Hematopoietic multipotent progenitor cell treated with erythropoietin and hydrocortisone succinate and interleukin-3 and kit ligand, for 6 days (in vitro differentiated cells): ENCODE measurements at regions not wholly inside any gene's neighbourhood (a gene's known extent, or its start where the extent isn't known, plus 50 kb on each side); places are given as distances from the start of the nearest gene placed in this dataset.

ENCODE experiments used
- DNase-seq: peaks from one replicate; pipeline ENCODE4 v3.0.0-alpha.2; 2015

- DNase-seq = no peak
Measured at GRCh38 chr18:79611040-79611681, 68.4 kb upstream of the CTDP1 start.

DNA sequence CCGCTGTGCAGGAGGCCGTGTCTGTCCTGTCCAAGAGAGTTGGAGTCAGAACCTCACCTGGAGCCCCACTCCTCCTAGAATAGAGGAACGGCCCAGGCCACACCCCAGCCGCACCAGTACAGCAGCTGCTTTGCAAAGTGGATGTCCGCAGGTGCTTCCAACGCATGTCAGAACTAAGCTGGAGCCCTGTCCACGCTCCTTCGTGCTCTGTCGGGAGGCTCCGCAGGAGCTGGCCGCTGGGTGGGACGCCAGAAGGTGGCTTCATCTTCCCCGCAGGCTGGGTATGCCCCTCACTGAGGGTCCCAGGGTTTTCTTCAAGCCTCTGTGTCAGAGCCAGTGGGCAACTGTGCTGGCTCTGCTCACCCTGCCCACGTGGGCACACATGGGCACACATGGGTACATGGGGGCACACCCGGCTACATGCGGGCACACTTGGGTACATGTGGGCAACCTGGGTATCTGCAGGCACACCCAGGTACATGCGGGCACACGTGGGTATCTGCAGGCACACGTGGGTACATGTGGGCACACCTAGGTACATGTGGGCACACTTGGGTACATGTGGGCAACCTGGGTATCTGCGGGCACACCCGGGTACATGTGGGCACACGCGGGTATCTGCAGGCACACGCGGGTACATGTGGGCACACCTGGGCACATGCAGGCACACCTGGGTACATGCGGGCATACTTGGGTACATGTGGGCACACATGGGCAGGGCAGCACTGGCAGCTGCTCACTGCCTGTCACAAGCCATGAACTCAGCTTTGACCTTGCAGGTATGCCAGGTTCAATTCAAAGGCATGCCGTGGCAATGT, 67.1 kb upstream of the CTDP1 start:
- DNase-seq = no peak

DNA sequence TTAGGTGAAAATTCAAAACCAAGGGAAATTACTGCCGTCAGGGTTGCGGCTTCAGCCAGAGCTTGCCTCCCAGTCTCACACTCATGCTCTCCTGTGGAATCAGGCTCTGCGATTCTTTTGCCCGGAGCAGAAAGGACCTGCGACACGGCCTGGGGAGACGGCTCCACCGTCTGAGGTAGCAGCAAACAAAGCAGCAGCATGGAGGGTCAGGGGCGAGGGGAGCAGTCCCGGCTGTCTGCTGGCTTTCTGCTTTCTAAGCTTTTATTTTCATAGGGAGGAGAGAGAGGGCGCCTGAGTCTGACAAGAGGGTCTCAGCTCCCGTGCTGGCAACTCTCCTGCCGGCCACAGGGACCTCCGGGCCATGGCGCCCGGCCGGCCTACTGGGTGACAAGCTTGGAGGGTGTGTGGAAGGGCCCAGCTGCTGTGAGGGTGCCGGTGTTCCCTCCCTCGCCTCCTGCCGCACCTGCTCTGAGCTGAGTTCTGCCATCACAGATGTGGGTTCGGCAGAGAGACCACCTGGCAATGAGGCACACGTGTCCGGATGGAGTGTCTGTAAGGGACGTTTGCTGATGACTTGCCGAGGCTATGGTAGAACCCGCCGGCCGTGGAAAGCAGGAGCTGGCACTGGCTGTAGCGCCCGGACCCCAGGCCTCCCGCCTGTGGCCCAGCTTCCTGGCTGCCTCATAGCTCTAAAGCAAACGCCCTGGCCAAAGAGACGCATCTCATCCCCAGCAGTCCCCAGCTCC, 66.2 kb upstream of the CTDP1 start:
- no peak for DNase-seq

DNA sequence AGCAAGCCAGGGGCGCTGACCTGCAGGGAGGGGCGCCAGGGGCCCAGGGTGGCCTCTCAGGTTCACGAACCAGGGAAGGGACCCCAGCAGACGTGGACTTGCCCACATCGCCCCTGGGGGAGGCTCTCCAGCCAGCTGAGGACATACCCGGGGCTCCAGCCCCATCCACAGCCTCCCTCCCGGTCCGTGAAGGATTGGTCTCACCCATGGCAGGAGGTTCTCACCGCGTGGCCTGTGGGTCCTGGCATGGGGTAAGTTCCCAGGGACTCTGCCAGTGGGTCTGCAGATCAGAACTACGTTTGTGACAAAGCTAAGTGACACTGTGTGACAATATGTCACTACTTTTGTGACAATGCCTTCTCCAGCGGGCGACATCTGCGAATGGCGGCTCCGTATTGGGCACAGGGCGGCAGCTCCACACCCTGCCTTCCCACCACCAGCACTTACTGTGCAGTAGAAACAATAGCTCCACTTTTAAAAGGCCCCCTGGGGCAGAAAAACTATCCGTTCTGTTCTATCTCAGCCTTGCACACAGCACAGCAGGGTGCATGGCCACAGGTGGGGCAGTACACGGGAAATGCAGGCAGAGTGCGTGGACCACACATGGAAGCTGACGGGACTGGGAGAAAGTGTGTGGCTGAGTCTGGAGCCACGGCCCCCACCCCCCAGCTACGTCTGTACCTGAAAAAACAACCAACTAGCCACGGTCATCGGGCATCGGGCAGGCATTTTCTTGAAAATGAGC, 65.2 kb upstream of the CTDP1 start:
- DNase-seq = no peak

DNA sequence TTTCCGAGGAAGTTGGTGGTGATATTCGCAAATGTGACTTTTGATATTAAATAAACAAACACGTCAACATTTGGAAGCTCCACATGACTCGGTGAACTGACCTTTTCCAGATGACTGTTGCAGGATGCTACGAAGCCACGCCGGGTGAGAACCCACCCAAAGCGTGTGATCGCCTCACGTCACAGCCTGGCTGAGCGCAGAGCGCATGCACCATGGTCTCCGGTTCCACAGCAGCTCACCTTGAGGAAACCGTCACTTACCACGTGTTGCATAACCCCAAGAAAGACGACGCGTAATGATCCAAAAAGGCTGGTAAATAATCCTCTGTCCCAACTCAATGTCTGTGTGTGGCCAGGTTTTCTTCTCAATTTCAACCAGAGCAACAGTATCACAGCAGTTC, 64.5 kb upstream of the CTDP1 start:
- no peak for DNase-seq

GRCh38 chr18:79615586-79615985, 64.0 kb upstream of the CTDP1 start:
- no peak for DNase-seq

GRCh38 chr18:79616651-79617510, 62.7 kb upstream of the CTDP1 start:
- DNase-seq = no peak

DNA sequence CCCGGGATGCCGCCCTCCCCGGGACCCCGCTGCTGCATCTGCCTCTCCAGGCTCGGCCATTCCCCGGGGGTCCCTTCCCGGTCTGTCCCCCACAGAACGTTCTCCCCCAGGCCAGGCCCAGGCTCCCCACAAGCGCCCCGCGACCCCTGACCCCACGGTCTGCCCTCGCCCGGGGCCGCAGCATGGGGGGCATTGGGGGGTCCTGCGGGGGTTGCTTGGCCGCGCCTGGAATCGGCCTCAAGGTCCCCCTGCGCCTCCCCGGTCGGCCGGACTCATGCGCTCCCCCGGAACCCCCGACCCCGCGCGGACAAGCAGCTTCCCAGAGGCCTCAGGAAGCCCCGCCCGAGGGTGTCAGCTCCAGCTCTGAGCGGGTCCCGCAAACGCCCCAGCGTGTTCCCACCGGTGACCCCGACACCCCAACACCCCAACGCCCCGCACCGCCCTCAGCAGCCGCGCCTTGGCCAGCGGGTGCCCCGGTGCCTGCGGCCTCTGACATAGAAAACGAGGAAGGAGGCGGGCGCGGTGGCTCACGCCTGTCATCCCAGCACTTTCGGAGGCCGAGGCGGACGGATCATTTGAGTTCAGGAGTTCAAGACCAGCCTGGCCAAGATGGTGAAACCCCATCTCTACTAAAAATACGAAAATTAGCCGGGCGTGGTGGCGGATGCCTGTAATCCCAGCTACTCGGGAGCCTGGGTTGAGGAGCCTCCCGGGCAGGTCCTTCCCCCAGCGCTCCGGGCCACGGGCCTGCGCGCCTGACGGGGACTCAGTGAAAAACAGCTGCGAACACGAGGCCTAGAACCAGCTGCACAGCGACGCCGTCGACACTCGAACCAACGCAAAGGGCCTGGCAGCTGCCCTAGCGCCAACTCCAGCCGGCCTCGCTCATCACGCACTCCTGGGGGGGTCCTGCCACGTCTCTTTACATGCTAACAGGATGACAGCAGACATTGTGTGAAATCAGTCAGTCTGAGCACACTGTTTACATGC, 61.8 kb upstream of the CTDP1 start:
- DNase-seq = no peak

DNA sequence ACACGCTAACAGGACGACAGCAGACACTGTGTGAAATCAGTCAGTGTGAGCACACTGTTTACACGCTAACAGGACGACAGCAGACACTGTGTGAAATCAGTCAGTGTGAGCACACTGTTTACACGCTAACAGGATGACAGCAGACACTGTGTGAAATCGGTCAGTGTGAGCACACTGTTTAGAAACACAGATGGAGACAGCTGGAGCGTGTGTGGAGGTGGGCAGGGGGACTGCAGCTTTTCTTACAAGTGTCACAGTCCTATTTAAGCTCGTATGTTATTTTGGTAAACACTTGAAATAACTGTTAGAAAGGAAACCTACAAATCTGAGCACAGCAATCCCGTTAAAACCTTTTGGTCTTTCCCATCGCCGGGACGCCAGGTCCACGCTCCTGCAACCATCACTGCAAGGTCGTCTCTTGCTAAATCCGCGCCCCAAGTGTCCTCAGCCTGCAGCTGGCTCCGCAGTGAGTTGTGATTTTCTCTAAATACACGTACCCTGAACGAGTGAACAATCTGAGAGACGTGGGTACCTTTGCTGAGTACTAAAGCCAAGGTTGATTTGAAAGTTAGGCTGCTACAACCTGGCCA, 58.9 kb upstream of the CTDP1 start:
- DNase-seq = no peak

- DNase-seq = no peak
Measured at GRCh38 chr18:79621501-79621900, 58.1 kb upstream of the CTDP1 start.

GRCh38 chr18:79622004-79622403, 57.6 kb upstream of the CTDP1 start:
- no peak for DNase-seq

GRCh38 chr18:79624356-79625170, 55.0 kb upstream of the CTDP1 start:
- peak; percentile 26 for DNase-seq

- DNase-seq = peak; percentile 72
Measured at GRCh38 chr18:79625195-79625923, 54.2 kb upstream of the CTDP1 start.

DNA sequence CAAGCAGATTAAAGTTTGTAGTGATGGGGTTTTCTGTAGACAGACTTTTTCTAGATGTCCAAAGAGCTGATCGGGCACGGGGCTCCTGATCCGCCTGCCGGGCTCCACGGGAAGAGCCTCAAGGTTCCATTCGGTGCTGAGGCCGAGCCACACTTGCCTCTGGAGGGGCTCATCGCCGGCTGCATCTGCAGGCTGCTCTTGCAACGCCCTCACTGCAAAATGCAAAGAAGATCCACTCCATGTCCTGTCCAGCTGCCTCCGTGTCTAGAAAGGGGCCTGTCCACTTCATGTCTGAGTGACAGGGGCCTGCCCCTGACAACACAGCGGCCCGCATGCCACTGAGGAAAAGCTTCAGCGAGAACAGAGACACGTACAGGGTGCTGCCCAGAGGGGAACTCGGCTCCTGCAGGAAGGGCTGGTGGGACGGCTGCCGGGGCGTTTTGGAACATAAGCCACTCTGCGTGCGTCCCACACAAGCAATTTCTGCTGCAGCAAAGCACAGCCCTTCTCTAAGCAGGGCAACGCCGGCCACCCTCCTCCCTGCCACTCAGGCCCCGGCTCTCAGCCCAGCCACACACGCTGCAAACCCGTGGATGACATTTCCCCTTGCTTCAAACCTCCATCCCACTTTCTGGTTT, 53.6 kb upstream of the CTDP1 start:
- DNase-seq = no peak

DNA sequence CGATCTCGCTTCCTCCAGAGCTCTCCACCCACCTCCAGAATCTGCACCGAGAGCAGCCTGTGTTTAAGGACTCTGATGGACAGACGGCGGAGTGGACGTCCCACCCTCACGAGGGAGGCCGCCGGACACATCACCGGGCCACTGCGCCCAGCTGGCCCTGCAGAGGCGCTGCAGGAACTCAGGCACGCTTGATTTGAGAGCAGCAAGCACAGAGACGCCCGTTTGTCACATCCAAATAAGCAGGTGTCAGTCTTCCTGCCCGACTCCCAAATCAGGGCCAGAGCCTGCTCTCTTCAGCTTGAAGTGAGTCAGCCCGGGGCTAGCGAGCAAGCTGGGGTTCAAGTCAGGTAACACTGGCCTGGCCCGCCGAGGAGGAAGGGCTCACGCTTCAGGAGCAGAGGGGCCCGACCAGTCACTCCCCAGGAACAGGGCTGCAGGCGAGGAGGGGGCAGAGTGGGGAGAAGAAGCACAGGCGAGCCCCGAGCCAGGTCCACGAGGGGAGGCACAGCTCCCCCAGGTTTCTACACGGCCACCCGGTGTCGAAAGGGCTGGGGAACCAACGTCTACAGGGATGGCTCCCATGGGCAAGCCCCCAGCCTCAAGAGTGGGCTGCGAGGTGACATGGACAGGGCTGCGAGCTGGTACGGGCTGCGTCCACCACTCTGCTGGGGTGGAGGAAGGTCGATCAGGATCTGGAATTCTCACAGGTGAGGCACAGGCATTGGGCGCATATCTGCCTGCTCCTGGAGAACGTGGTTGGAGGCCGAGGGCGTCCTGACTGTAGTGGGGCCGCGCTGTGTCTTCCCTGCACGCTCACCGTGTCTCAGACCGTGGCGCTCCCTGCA, 52.5 kb upstream of the CTDP1 start:
- no peak for DNase-seq

GRCh38 chr18:79627750-79628294, 51.8 kb upstream of the CTDP1 start:
- DNase-seq = no peak
